ENCODE measurements at regions not wholly inside any gene's neighbourhood (a gene's known extent, or its start where the extent isn't known, plus 50 kb on each side); places are given as distances from the start of the nearest gene placed in this dataset.

- H3K4me1 ChIP-seq: peaks cover 0 to 6% (median 1%) of the 10 kb centered on the region in 4 donors
- H3K27me3 ChIP-seq: no peaks in the 10 kb centered on the region
- ATAC-seq (ENCODE audit: low FRiP score in 2 of 2) (no peak), DNase-seq (no peak)
- H3K36me3 ChIP-seq: no peaks in the 10 kb centered on the region
- 76 to 96% methylated on average over 1 of the region's 1 CpG for WGBS, 2 donors
- H3K27ac ChIP-seq: no peak overlapping the region
- no peak for TF ChIP-seq POLR2AphosphoS5 (IDR thresholded peaks at IDR 0.05)
- no peak for TF ChIP-seq EP300 (IDR thresholded peaks at IDR 0.05)
- TF ChIP-seq, protein P1, sequence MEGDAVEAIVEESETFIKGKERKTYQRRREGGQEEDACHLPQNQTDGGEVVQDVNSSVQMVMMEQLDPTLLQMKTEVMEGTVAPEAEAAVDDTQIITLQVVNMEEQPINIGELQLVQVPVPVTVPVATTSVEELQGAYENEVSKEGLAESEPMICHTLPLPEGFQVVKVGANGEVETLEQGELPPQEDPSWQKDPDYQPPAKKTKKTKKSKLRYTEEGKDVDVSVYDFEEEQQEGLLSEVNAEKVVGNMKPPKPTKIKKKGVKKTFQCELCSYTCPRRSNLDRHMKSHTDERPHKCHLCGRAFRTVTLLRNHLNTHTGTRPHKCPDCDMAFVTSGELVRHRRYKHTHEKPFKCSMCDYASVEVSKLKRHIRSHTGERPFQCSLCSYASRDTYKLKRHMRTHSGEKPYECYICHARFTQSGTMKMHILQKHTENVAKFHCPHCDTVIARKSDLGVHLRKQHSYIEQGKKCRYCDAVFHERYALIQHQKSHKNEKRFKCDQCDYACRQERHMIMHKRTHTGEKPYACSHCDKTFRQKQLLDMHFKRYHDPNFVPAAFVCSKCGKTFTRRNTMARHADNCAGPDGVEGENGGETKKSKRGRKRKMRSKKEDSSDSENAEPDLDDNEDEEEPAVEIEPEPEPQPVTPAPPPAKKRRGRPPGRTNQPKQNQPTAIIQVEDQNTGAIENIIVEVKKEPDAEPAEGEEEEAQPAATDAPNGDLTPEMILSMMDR (IDR thresholded peaks at IDR 0.05): no peak
- TF ChIP-seq POLR2A (IDR thresholded peaks at IDR 0.05): no peak
- no peak overlapping the region for H3K4me3 ChIP-seq
- no peaks in the 10 kb centered on the region for H3K9me3 ChIP-seq
Observed at GRCh38 chr12:88303335-88303734, 161.2 kb downstream of the TMTC3 start.

- Histone ChIP-seq H3K9me3 (no peaks in the 10 kb centered on the region), H3K4me1 (no peaks in the 10 kb centered on the region), H3K4me3 (no peak overlapping the region), H3K27me3 (no peaks in the 10 kb centered on the region), H3K36me3 (no peaks in the 10 kb centered on the region), H3K27ac (no peak overlapping the region)
- TF ChIP-seq POLR2A (IDR thresholded peaks at IDR 0.05) (no peak), EP300 (IDR thresholded peaks at IDR 0.05) (no peak), POLR2AphosphoS5 (IDR thresholded peaks at IDR 0.05) (no peak)
- TF ChIP-seq, protein P1 (IDR thresholded peaks at IDR 0.05): no peak
- DNase-seq: no peak
- 56 to 57% methylated on average over 5 of the region's 5 CpGs for WGBS, 2 donors
- ATAC-seq (ENCODE audit: low FRiP score in 2 of 2): no peak
Observed at GRCh38 chr12:88305254-88305890, 163.3 kb downstream of the TMTC3 start.

GRCh38 chr12:88306471-88307069, 164.5 kb downstream of the TMTC3 start:
- Histone ChIP-seq H3K9me3 (no peaks in the 10 kb centered on the region), H3K36me3 (no peaks in the 10 kb centered on the region), H3K4me1 (no peaks in the 10 kb centered on the region), H3K27ac (no peak overlapping the region), H3K4me3 (no peak overlapping the region), H3K27me3 (no peaks in the 10 kb centered on the region)
- WGBS, 2 donors: 71 to 75% methylated on average over 5 of the region's 5 CpGs
- ATAC-seq (ENCODE audit: low FRiP score in 2 of 2) (no peak), DNase-seq (no peak)
- TF ChIP-seq, protein P1 (IDR thresholded peaks at IDR 0.05): no peak
- TF ChIP-seq EP300 (IDR thresholded peaks at IDR 0.05): no peak
- TF ChIP-seq POLR2A (IDR thresholded peaks at IDR 0.05): no peak
- TF ChIP-seq POLR2AphosphoS5 (IDR thresholded peaks at IDR 0.05): no peak

- no peak overlapping the region for H3K4me3 ChIP-seq
- H3K27ac ChIP-seq: no peak overlapping the region
- 78 to 82% methylated on average over 4 of the region's 4 CpGs for WGBS, 2 donors
- ATAC-seq (ENCODE audit: low FRiP score in 2 of 2) (no peak), DNase-seq (no peak)
- H3K4me1 ChIP-seq: no peaks in the 10 kb centered on the region
- no peaks in the 10 kb centered on the region for H3K36me3 ChIP-seq
- H3K9me3 ChIP-seq: no peaks in the 10 kb centered on the region
- TF ChIP-seq, protein P1 (IDR thresholded peaks at IDR 0.05): no peak
- no peak for TF ChIP-seq POLR2AphosphoS5 (IDR thresholded peaks at IDR 0.05)
- no peak for TF ChIP-seq POLR2A (IDR thresholded peaks at IDR 0.05)
- no peak for TF ChIP-seq EP300 (IDR thresholded peaks at IDR 0.05)
- H3K27me3 ChIP-seq: no peaks in the 10 kb centered on the region
Observed at GRCh38 chr12:88307961-88308360, 165.9 kb downstream of the TMTC3 start.

GRCh38 chr12:88308825-88309224, 166.7 kb downstream of the TMTC3 start:
- no peaks in the 10 kb centered on the region for H3K9me3 ChIP-seq
- no peak overlapping the region for H3K27ac ChIP-seq
- ATAC-seq (ENCODE audit: low FRiP score in 2 of 2): no peak
- no peak for DNase-seq
- H3K4me1 ChIP-seq: no peaks in the 10 kb centered on the region
- no peaks in the 10 kb centered on the region for H3K27me3 ChIP-seq
- TF ChIP-seq, protein P1 (IDR thresholded peaks at IDR 0.05): no peak
- no peak for TF ChIP-seq EP300 (IDR thresholded peaks at IDR 0.05)
- no peak for TF ChIP-seq POLR2A (IDR thresholded peaks at IDR 0.05)
- no peak for TF ChIP-seq POLR2AphosphoS5 (IDR thresholded peaks at IDR 0.05)
- no peak overlapping the region for H3K4me3 ChIP-seq
- no peaks in the 10 kb centered on the region for H3K36me3 ChIP-seq

Measured in upper lobe of left lung (tissue), 6 donors.